ENCODE measurements at regions not wholly inside any gene's neighbourhood (a gene's known extent, or its start where the extent isn't known, plus 50 kb on each side); places are given as distances from the start of the nearest gene placed in this dataset.

GRCh38 chr2:211049321-211050018 is 493.1 kb downstream of the CPS1 start:
- in situ Hi-C loops (cut with HindIII; ENCODE audit: low sequenced_read_pairs) = no loop called here

- in situ Hi-C loops (cut with HindIII; ENCODE audit: low sequenced_read_pairs) = no loop called here
Measured at GRCh38 chr2:211055438-211055837, 499.0 kb downstream of the CPS1 start.

- in situ Hi-C loops (cut with HindIII; ENCODE audit: low sequenced_read_pairs) = no loop called here
Measured at GRCh38 chr2:211061612-211062296, 505.4 kb downstream of the CPS1 start.

- in situ Hi-C loops (cut with HindIII; ENCODE audit: low sequenced_read_pairs) = no loop called here
Measured at GRCh38 chr2:211062297-211062612, 505.9 kb downstream of the CPS1 start.

GRCh38 chr2:211067029-211067428 is 510.6 kb downstream of the CPS1 start:
- in situ Hi-C loops (cut with HindIII; ENCODE audit: low sequenced_read_pairs) = no loop called here

GRCh38 chr2:211068108-211068780 is 511.8 kb downstream of the CPS1 start:
- in situ Hi-C loops (cut with HindIII; ENCODE audit: low sequenced_read_pairs) = no loop called here

GRCh38 chr2:211070547-211070946 is 514.1 kb downstream of the CPS1 start:
- in situ Hi-C loops (cut with HindIII; ENCODE audit: low sequenced_read_pairs) = no loop called here

GRCh38 chr2:211077216-211077767 is 520.9 kb downstream of the CPS1 start:
- in situ Hi-C loops (cut with HindIII; ENCODE audit: low sequenced_read_pairs) = no loop called here

- in situ Hi-C loops (cut with HindIII; ENCODE audit: low sequenced_read_pairs) = no loop called here
Measured at GRCh38 chr2:211084352-211084751, 528.0 kb downstream of the CPS1 start.

- in situ Hi-C loops (cut with HindIII; ENCODE audit: low sequenced_read_pairs) = no loop called here
Measured at GRCh38 chr2:211085056-211085680, 528.8 kb downstream of the CPS1 start.

- in situ Hi-C loops (cut with HindIII; ENCODE audit: low sequenced_read_pairs) = no loop called here
Measured at GRCh38 chr2:211086049-211086448, 529.6 kb downstream of the CPS1 start.

GRCh38 chr2:211089127-211089526 is 532.7 kb downstream of the CPS1 start:
- in situ Hi-C loops (cut with HindIII; ENCODE audit: low sequenced_read_pairs) = no loop called here

- in situ Hi-C loops (cut with HindIII; ENCODE audit: low sequenced_read_pairs) = no loop called here
Measured at GRCh38 chr2:211093743-211094303, 537.4 kb downstream of the CPS1 start.

- in situ Hi-C loops (cut with HindIII; ENCODE audit: low sequenced_read_pairs) = no loop called here
Measured at GRCh38 chr2:211103989-211104388, 547.6 kb downstream of the CPS1 start.

- in situ Hi-C loops (cut with HindIII; ENCODE audit: low sequenced_read_pairs) = no loop called here
Measured at GRCh38 chr2:211113334-211114175, 557.2 kb downstream of the CPS1 start.

GRCh38 chr2:211114826-211115455 is 558.5 kb downstream of the CPS1 start:
- in situ Hi-C loops (cut with HindIII; ENCODE audit: low sequenced_read_pairs) = no loop called here

- in situ Hi-C loops (cut with HindIII; ENCODE audit: low sequenced_read_pairs) = no loop called here
Measured at GRCh38 chr2:211117026-211117425, 560.6 kb downstream of the CPS1 start.

- in situ Hi-C loops (cut with HindIII; ENCODE audit: low sequenced_read_pairs) = no loop called here
Measured at GRCh38 chr2:211126256-211126655, 569.9 kb downstream of the CPS1 start.

- in situ Hi-C loops (cut with HindIII; ENCODE audit: low sequenced_read_pairs) = no loop called here
Measured at GRCh38 chr2:211127501-211127900, 571.1 kb downstream of the CPS1 start.

- in situ Hi-C loops (cut with HindIII; ENCODE audit: low sequenced_read_pairs) = no loop called here
Measured at GRCh38 chr2:211128287-211128686, 571.9 kb downstream of the CPS1 start.

Data from endothelial cell of hepatic sinusoid (primary cell).